Bronchial epithelial cell (primary cell): ENCODE measurements at regions not wholly inside any gene's neighbourhood (a gene's known extent, or its start where the extent isn't known, plus 50 kb on each side); places are given as distances from the start of the nearest gene placed in this dataset.

Experiments
- DNase-seq: peaks from one replicate; pipeline ENCODE4 v3.0.0-alpha.2; 2010; ENCODE audit warnings: low read depth
- FAIRE-seq: peaks from 2 replicates; lab custom pipeline; 2011; peaks lifted over from hg19 to GRCh38; lab: Jason Lieb, UNC
- H3K27me3 ChIP-seq: 2 replicates; pipeline ENCODE4 v1.5.1; 2011; ENCODE audit warnings: low read length; ENCODE audit not compliant: control insufficient read depth, insufficient read depth
- H3K36me3 ChIP-seq: 2 replicates; pipeline ENCODE4 v1.5.1; 2011; ENCODE audit warnings: low read length; ENCODE audit not compliant: control insufficient read depth, insufficient read depth
- H3K4me3 ChIP-seq: 2 replicates; pipeline ENCODE4 v1.5.1; 2011; ENCODE audit warnings: mild to moderate bottlenecking, low read depth, low read length, control low read depth
- CTCF ChIP-seq: IDR thresholded peaks from 2 replicates; pipeline ENCODE4 v1.5.1; 2011; ENCODE audit warnings: mild to moderate bottlenecking, moderate library complexity, low read length, control low read depth, inconsistent platforms; ENCODE audit not compliant: insufficient read depth, severe bottlenecking

GRCh38 chr18:34033968-34034367 lies 190.7 kb downstream of the NOL4 start:
- no peak for DNase-seq
- no peak for FAIRE-seq
- no peaks in the 10 kb centered on the region for H3K27me3 ChIP-seq
- no peaks in the 10 kb centered on the region for H3K36me3 ChIP-seq
- no peak overlapping the region for H3K4me3 ChIP-seq
- no peak for TF ChIP-seq CTCF

- FAIRE-seq (no peak), DNase-seq (no peak)
- Histone ChIP-seq H3K36me3 (no peaks in the 10 kb centered on the region), H3K27me3 (no peaks in the 10 kb centered on the region), H3K4me3 (no peak overlapping the region)
- peak; percentile 15 for TF ChIP-seq CTCF
Measured at GRCh38 chr18:34031810-34032209, 192.9 kb downstream of the NOL4 start.

- TF ChIP-seq CTCF: no peak
- H3K36me3 ChIP-seq: no peaks in the 10 kb centered on the region
- no peak for FAIRE-seq
- H3K4me3 ChIP-seq: no peak overlapping the region
- no peaks in the 10 kb centered on the region for H3K27me3 ChIP-seq
- DNase-seq: no peak
Measured at GRCh38 chr18:34028324-34028723, 196.4 kb downstream of the NOL4 start.

GRCh38 chr18:34025191-34025801 lies 199.4 kb downstream of the NOL4 start:
- Histone ChIP-seq H3K4me3 (no peak overlapping the region), H3K27me3 (no peaks in the 10 kb centered on the region), H3K36me3 (no peaks in the 10 kb centered on the region)
- TF ChIP-seq CTCF: no peak
- FAIRE-seq (no peak), DNase-seq (no peak)

GRCh38 chr18:34023471-34023870 lies 201.2 kb downstream of the NOL4 start:
- Histone ChIP-seq H3K4me3 (no peak overlapping the region), H3K36me3 (no peaks in the 10 kb centered on the region), H3K27me3 (no peaks in the 10 kb centered on the region)
- no peak for FAIRE-seq
- DNase-seq: peak; percentile 52
- no peak for TF ChIP-seq CTCF

GRCh38 chr18:34018336-34018735 lies 206.4 kb downstream of the NOL4 start:
- no peaks in the 10 kb centered on the region for H3K36me3 ChIP-seq
- H3K27me3 ChIP-seq: no peaks in the 10 kb centered on the region
- FAIRE-seq: no peak
- no peak overlapping the region for H3K4me3 ChIP-seq
- TF ChIP-seq CTCF: no peak
- DNase-seq: no peak
